ENCODE measurements at regions not wholly inside any gene's neighbourhood (a gene's known extent, or its start where the extent isn't known, plus 50 kb on each side); places are given as distances from the start of the nearest gene placed in this dataset.

DNA sequence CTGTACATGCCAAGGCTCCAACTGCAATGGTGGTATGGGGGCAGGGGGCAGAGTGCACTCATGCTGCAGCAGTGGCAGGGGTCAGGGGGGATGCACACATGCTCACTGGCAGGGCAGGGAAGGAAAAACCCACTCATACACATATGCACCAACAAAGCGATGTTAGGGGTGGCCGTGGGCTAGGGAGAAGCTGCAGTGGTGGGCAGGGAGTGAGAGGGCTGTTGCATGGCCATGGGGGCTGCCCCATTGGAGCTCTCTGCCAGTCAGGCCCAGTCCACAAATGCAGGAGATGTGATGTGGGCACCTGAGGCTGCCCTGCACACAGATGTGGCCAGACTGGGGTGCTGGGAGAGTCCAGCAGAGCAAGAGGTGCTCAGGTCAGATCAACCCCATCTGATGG, 238.1 kb upstream of the NXPH2 start:
- H4K20me1 ChIP-seq (ENCODE audit: insufficient read depth), result no peaks in the 10 kb centered on the region
- H3K36me3 ChIP-seq (ENCODE audit: insufficient read depth, low read length), result no peaks in the 10 kb centered on the region
- H3K9ac ChIP-seq (ENCODE audit: low read length), result no peak overlapping the region
- no peaks in the 10 kb centered on the region for H3K9me2 ChIP-seq (ENCODE audit: insufficient read depth, low read length)
- H3K4me3 ChIP-seq (ENCODE audit: low read length), result no peak overlapping the region
- H3F3A ChIP-seq (ENCODE audit: insufficient read depth, low read length, poor library complexity, severe bottlenecking), result no peaks in the 10 kb centered on the region
- no peak overlapping the region for H3K4me2 ChIP-seq (ENCODE audit: low read length)
- peaks cover 3% of the 10 kb centered on the region for H3K9me3 ChIP-seq (ENCODE audit: low read length)
- TF ChIP-seq, protein P1, sequence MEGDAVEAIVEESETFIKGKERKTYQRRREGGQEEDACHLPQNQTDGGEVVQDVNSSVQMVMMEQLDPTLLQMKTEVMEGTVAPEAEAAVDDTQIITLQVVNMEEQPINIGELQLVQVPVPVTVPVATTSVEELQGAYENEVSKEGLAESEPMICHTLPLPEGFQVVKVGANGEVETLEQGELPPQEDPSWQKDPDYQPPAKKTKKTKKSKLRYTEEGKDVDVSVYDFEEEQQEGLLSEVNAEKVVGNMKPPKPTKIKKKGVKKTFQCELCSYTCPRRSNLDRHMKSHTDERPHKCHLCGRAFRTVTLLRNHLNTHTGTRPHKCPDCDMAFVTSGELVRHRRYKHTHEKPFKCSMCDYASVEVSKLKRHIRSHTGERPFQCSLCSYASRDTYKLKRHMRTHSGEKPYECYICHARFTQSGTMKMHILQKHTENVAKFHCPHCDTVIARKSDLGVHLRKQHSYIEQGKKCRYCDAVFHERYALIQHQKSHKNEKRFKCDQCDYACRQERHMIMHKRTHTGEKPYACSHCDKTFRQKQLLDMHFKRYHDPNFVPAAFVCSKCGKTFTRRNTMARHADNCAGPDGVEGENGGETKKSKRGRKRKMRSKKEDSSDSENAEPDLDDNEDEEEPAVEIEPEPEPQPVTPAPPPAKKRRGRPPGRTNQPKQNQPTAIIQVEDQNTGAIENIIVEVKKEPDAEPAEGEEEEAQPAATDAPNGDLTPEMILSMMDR (IDR thresholded peaks at IDR 0.05; ENCODE audit: poor library complexity, severe bottlenecking), result no peak
- TF ChIP-seq TAF1 (IDR thresholded peaks at IDR 0.05; ENCODE audit: low read depth) (no peak), REST (IDR thresholded peaks at IDR 0.05; ENCODE audit: borderline replicate concordance) (no peak), POLR2AphosphoS5 (IDR thresholded peaks at IDR 0.05) (no peak), MXI1 (conservative IDR thresholded peaks at IDR 0.05; ENCODE audit: poor library complexity, severe bottlenecking) (no peak), SMC3 (conservative IDR thresholded peaks at IDR 0.05; ENCODE audit: poor library complexity) (no peak), EP300 (conservative IDR thresholded peaks at IDR 0.05; ENCODE audit: poor library complexity, severe bottlenecking) (no peak), EZH2 (IDR thresholded peaks at IDR 0.05; ENCODE audit: borderline replicate concordance, insufficient read depth, low read length, poor library complexity, severe bottlenecking) (no peak), RAD21 (conservative IDR thresholded peaks at IDR 0.05) (no peak)
- H3K27ac ChIP-seq (ENCODE audit: low read length), result no peak overlapping the region
- no peaks in the 10 kb centered on the region for H3K79me2 ChIP-seq (replicated peaks; ENCODE audit: insufficient read depth, low read length)
- H2AFZ ChIP-seq (ENCODE audit: low read depth, low read length), result no peak overlapping the region
- no peaks in the 10 kb centered on the region for H3K27me3 ChIP-seq (ENCODE audit: insufficient read depth, low read depth, low read length)

DNA sequence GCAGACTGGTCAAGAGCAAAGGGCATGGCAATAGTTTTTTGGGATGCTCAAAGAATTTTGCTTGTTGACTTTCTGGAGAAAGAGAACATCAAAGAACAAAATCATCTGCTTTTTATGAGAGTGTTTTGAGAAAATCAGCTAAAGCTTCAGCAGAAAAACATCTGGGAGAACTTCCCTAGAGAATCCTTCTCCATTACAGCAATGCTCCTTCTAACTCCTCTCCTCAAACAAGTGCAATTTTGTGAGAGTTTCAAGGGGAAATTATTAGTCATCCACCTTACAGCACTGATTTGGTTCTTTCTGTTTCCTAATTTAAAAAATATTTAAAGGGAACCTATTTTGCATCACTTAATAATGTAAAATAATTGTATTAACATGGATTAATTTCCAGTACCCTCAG, 226.9 kb upstream of the NXPH2 start:
- no peak overlapping the region for H2AFZ ChIP-seq (ENCODE audit: low read depth, low read length)
- TF ChIP-seq REST (IDR thresholded peaks at IDR 0.05; ENCODE audit: borderline replicate concordance), result no peak
- TF ChIP-seq TAF1 (IDR thresholded peaks at IDR 0.05; ENCODE audit: low read depth), result no peak
- no peak for TF ChIP-seq SMC3 (conservative IDR thresholded peaks at IDR 0.05; ENCODE audit: poor library complexity)
- no peak for TF ChIP-seq RAD21 (conservative IDR thresholded peaks at IDR 0.05)
- H3K27ac ChIP-seq (ENCODE audit: low read length), result no peak overlapping the region
- H3K27me3 ChIP-seq (ENCODE audit: insufficient read depth, low read depth, low read length), result no peaks in the 10 kb centered on the region
- no peak overlapping the region for H3K4me3 ChIP-seq (ENCODE audit: low read length)
- no peaks in the 10 kb centered on the region for H3K79me2 ChIP-seq (replicated peaks; ENCODE audit: insufficient read depth, low read length)
- no peaks in the 10 kb centered on the region for H3K9me3 ChIP-seq (ENCODE audit: low read length)
- no peaks in the 10 kb centered on the region for H3F3A ChIP-seq (ENCODE audit: insufficient read depth, low read length, poor library complexity, severe bottlenecking)
- H3K9ac ChIP-seq (ENCODE audit: low read length), result no peak overlapping the region
- H4K20me1 ChIP-seq (ENCODE audit: insufficient read depth), result no peaks in the 10 kb centered on the region
- H3K9me2 ChIP-seq (ENCODE audit: insufficient read depth, low read length), result no peaks in the 10 kb centered on the region
- no peak overlapping the region for H3K4me2 ChIP-seq (ENCODE audit: low read length)
- no peaks in the 10 kb centered on the region for H3K36me3 ChIP-seq (ENCODE audit: insufficient read depth, low read length)
